ENCODE measurements at regions not wholly inside any gene's neighbourhood (a gene's known extent, or its start where the extent isn't known, plus 50 kb on each side); places are given as distances from the start of the nearest gene placed in this dataset.

DNA sequence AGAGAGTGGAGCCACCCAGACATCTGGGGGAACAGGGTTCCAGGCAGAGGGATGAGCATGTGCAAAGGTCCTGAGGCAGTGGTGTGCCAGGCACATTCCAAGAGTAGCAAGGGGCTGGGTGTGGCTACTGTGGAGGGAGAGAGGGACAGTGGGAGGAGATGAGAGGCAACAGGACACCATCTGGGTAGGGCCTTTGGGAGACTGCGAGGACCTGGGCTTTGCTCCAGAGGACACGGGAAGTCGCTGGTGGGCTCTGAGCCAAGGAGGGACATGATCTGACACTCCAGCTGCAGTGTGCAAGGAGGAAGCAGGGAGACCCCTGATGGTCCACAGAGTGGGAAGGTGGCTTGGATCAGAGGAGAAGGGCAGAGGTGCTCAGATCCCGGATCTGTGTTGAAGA lies 56.7 kb upstream of the MED9 start:
- DNase-seq (ENCODE audit: low read depth, low spot score) = no peak
- Histone ChIP-seq H3K79me2 (ENCODE audit: insufficient read depth, low read length) (no peaks in the 10 kb centered on the region), H2AFZ (ENCODE audit: low read depth, low read length, poor library complexity, severe bottlenecking) (no peak overlapping the region), H3K4me1 (ENCODE audit: control insufficient read depth in 1 of 2, insufficient read depth in 2 of 2, low read length in 2 of 2) (peaks cover 2 to 18% of the 10 kb centered on the region in 2 experiments; a peak in 3 of 4 replicates), H3K9me2 (ENCODE audit: insufficient read depth) (no peaks in the 10 kb centered on the region), H3K9ac (ENCODE audit: low read length) (no peak overlapping the region), H3K4me2 (ENCODE audit: low read length) (no peak overlapping the region), H3K27ac (ENCODE audit: low read depth, low read length) (no peak overlapping the region), H3K9me3 (ENCODE audit: control insufficient read depth in 1 of 2, insufficient read depth in 1 of 2, low read depth in 1 of 2, low read length in 2 of 2) (peaks cover 13 to 20% of the 10 kb centered on the region in 2 experiments; a peak in 3 of 4 replicates), H3K4me3 (replicated peaks in 1 of 2; ENCODE audit: low read depth in 1 of 2, low read length in 2 of 2) (no peak overlapping the region), H3K36me3 (ENCODE audit: control insufficient read depth in 1 of 2, insufficient read depth in 2 of 2, low read length in 2 of 2) (no peaks in the 10 kb centered on the region), H4K20me1 (ENCODE audit: insufficient read depth) (no peaks in the 10 kb centered on the region), H3K27me3 (ENCODE audit: insufficient read depth, low read length) (no peaks in the 10 kb centered on the region)
- ChIA-PET CTCF (no interaction called here), RAD21 (ENCODE audit: low non-redundant PET in 1 of 2, low total read pairs in 2 of 2, uncharacterized antibody in 2 of 2, unreplicated experiment in 2 of 2) (no interaction called here), POLR2A (no interaction called here)
- intact Hi-C loops (cut with micrococcal nuclease) = no loop called here
- no peak for ATAC-seq
- no TSS peak for BruUV-seq (replicated peaks)
- TF ChIP-seq JUND (IDR thresholded peaks at IDR 0.05) = no peak
- no peak for TF ChIP-seq POLR2A (IDR thresholded peaks at IDR 0.05; ENCODE audit: borderline replicate concordance, extremely low read depth, insufficient read depth, insufficient read length)
- no peak for TF ChIP-seq REST (IDR thresholded peaks at IDR 0.05; ENCODE audit: low read depth)
- TF ChIP-seq SRF (IDR thresholded peaks at IDR 0.05; ENCODE audit: low read depth) = no peak
- TF ChIP-seq EGR1 (IDR thresholded peaks at IDR 0.05; ENCODE audit: low read depth) = no peak
- no peak for TF ChIP-seq MAX (IDR thresholded peaks at IDR 0.05)
- TF ChIP-seq POLR2AphosphoS5 (IDR thresholded peaks at IDR 0.05; ENCODE audit: low read depth, low read length) = no peak
- TF ChIP-seq, protein P1, sequence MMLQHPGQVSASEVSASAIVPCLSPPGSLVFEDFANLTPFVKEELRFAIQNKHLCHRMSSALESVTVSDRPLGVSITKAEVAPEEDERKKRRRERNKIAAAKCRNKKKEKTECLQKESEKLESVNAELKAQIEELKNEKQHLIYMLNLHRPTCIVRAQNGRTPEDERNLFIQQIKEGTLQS (IDR thresholded peaks at IDR 0.05) = no peak
- no peak for TF ChIP-seq FOSL1 (IDR thresholded peaks at IDR 0.05; ENCODE audit: low read depth)
- no peak for TF ChIP-seq TCF7L2 (IDR thresholded peaks at IDR 0.05; ENCODE audit: borderline replicate concordance, extremely low read depth, insufficient read depth, insufficient read length)
- TF ChIP-seq, protein P2, sequence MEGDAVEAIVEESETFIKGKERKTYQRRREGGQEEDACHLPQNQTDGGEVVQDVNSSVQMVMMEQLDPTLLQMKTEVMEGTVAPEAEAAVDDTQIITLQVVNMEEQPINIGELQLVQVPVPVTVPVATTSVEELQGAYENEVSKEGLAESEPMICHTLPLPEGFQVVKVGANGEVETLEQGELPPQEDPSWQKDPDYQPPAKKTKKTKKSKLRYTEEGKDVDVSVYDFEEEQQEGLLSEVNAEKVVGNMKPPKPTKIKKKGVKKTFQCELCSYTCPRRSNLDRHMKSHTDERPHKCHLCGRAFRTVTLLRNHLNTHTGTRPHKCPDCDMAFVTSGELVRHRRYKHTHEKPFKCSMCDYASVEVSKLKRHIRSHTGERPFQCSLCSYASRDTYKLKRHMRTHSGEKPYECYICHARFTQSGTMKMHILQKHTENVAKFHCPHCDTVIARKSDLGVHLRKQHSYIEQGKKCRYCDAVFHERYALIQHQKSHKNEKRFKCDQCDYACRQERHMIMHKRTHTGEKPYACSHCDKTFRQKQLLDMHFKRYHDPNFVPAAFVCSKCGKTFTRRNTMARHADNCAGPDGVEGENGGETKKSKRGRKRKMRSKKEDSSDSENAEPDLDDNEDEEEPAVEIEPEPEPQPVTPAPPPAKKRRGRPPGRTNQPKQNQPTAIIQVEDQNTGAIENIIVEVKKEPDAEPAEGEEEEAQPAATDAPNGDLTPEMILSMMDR (IDR thresholded peaks at IDR 0.05 in 2 of 3, conservative IDR thresholded peaks at IDR 0.05 in 1 of 3; ENCODE audit: borderline replicate concordance in 1 of 3, insufficient read depth in 1 of 3, low read depth in 2 of 3, low read length in 2 of 3) = no peak
- no peak for TF ChIP-seq CEBPB (IDR thresholded peaks at IDR 0.05; ENCODE audit: low read depth)
- no peak for TF ChIP-seq EZH2 (IDR thresholded peaks at IDR 0.05)
- TF ChIP-seq ZNF274 (IDR thresholded peaks at IDR 0.05; ENCODE audit: low read depth, low read length) = no peak
- no peak for TF ChIP-seq YY1 (IDR thresholded peaks at IDR 0.05; ENCODE audit: extremely low read depth, insufficient replicate concordance, low read depth, low read length)
- TF ChIP-seq ELF1 (IDR thresholded peaks at IDR 0.05; ENCODE audit: borderline replicate concordance, low read depth) = no peak
